GM23338 (cell line): ENCODE measurements at regions not wholly inside any gene's neighbourhood (a gene's known extent, or its start where the extent isn't known, plus 50 kb on each side); places are given as distances from the start of the nearest gene placed in this dataset.

Experiments
- ATAC-seq: fragments of 200-7000 bp; cut with Tn5 transposase; 3 replicates; pipeline ENCODE4 v1.9.1; 2020
- DNase-seq: peaks from one replicate; pipeline ENCODE4 v3.0.0-alpha.2; 2015; ENCODE audit warnings: low spot score
- H2AFZ ChIP-seq: fragments of 200-600 bp; sonication (generic); 2 replicates; pipeline ENCODE4 v1.8.0; 2016; ENCODE audit warnings: antibody characterized with exemption, mild to moderate bottlenecking, moderate library complexity
- H3F3A ChIP-seq: fragments of 200-600 bp; sonication (generic); replicated peaks from 2 replicates; pipeline ENCODE4 v1.8.0; 2017; ENCODE audit warnings: antibody characterized with exemption, mixed run types, low read depth
- H3K27ac ChIP-seq: fragments of 200-600 bp; sonication (generic); 2 replicates; pipeline ENCODE4 v1.6.1; 2016; ENCODE audit warnings: low read depth
- H3K27me3 ChIP-seq: fragments of 200-600 bp; sonication (generic); 2 replicates; pipeline ENCODE4 v1.8.0; 2016; ENCODE audit warnings: mild to moderate bottlenecking, mixed run types, moderate library complexity; ENCODE audit not compliant: insufficient read depth
- H3K36me3 ChIP-seq: fragments of 200-600 bp; sonication (generic); 2 replicates; pipeline ENCODE4 v1.8.0; 2016; ENCODE audit warnings: mild to moderate bottlenecking; ENCODE audit not compliant: insufficient read depth
- H3K4me1 ChIP-seq: fragments of 200-600 bp; sonication (generic); 2 replicates; pipeline ENCODE4 v1.8.0; 2016; ENCODE audit warnings: mild to moderate bottlenecking, moderate library complexity; ENCODE audit not compliant: insufficient read depth
- H3K4me2 ChIP-seq: fragments of 200-600 bp; sonication (generic); 2 replicates; pipeline ENCODE4 v1.7.1; 2017; ENCODE audit warnings: mixed run types
- H3K4me3 ChIP-seq: fragments of 200-600 bp; sonication (generic); 2 replicates; pipeline ENCODE4 v1.6.1; 2016; ENCODE audit warnings: mixed run types
- H3K79me2 ChIP-seq: fragments of 200-600 bp; sonication (generic); replicated peaks from 2 replicates; pipeline ENCODE4 v1.8.0; 2017; ENCODE audit warnings: mild to moderate bottlenecking; ENCODE audit not compliant: insufficient read depth
- H3K9me2 ChIP-seq: fragments of 200-600 bp; sonication (generic); 2 replicates; pipeline ENCODE4 v1.8.0; 2017; ENCODE audit not compliant: insufficient read depth
- H4K20me1 ChIP-seq: fragments of 200-600 bp; sonication (generic); replicated peaks from 2 replicates; pipeline ENCODE4 v1.8.0; 2017; ENCODE audit warnings: mild to moderate bottlenecking; ENCODE audit not compliant: insufficient read depth
- H3K27ac Mint-ChIP-seq: 2 replicates; pipeline ENCODE4 v1.8.0; 2020; ENCODE audit warnings: inconsistent platforms, mild to moderate bottlenecking, moderate library complexity, mixed read lengths
- H3K27me3 Mint-ChIP-seq: 3 replicates; pipeline ENCODE4 v1.8.0; 2022; ENCODE audit warnings: low read depth, mild to moderate bottlenecking, moderate library complexity, mixed read lengths, inconsistent platforms; ENCODE audit not compliant: insufficient read depth, poor library complexity
- H3K36me3 Mint-ChIP-seq: 3 replicates; pipeline ENCODE4 v1.8.0; 2021; ENCODE audit warnings: low read depth, mild to moderate bottlenecking, inconsistent platforms, moderate library complexity, mixed read lengths
- H3K4me1 Mint-ChIP-seq: 3 replicates; pipeline ENCODE4 v1.8.0; 2020; ENCODE audit warnings: mild to moderate bottlenecking, inconsistent platforms, mixed read lengths
- H3K4me3 Mint-ChIP-seq: 3 replicates; pipeline ENCODE4 v1.8.0; 2021; ENCODE audit warnings: moderate library complexity, mild to moderate bottlenecking, inconsistent platforms, mixed read lengths
- H3K9me3 Mint-ChIP-seq: 3 replicates; pipeline ENCODE4 v1.8.0; 2020; ENCODE audit warnings: moderate library complexity, mild to moderate bottlenecking, inconsistent platforms, mixed read lengths
- CREB1 ChIP-seq: fragments of 250-450 bp; sonication (Bioruptor Pico); IDR thresholded peaks from 2 replicates; pipeline ENCODE4 v1.5.0; 2020; ENCODE audit warnings: low read depth, mild to moderate bottlenecking, moderate library complexity
- CTCF ChIP-seq, 2 experiments: fragments of 200-600 bp in 1 of 2; sonication (generic) in 1 of 2; conservative IDR thresholded peaks; 2 replicates each; pipeline versions ENCODE4 v1.5.1 to v1.6.1; 2016 to 2017; ENCODE audit warnings: antibody characterized with exemption in 2 of 2, low read depth in 2 of 2, mild to moderate bottlenecking in 2 of 2, moderate library complexity in 1 of 2
- EZH2 ChIP-seq: fragments of 200-600 bp; sonication (generic); IDR thresholded peaks from one replicate; pipeline ENCODE4 v1.8.0; 2017; ENCODE audit warnings: antibody characterized with exemption, mild to moderate bottlenecking, low read depth; ENCODE audit not compliant: unreplicated experiment
- JUNB ChIP-seq: IDR thresholded peaks from one replicate; pipeline ENCODE4 v1.6.1; 2016; ENCODE audit warnings: antibody characterized with exemption; ENCODE audit not compliant: unreplicated experiment
- POLR2AphosphoS5 ChIP-seq: IDR thresholded peaks from 2 replicates; pipeline ENCODE4 v1.6.1; 2016; ENCODE audit warnings: antibody characterized with exemption, low read depth
- STAT1 ChIP-seq: IDR thresholded peaks from one replicate; pipeline ENCODE4 v1.6.1; 2016; ENCODE audit warnings: antibody characterized with exemption; ENCODE audit not compliant: unreplicated experiment
- ZNF114 ChIP-seq: fragments of 250-450 bp; sonication (Bioruptor Pico); IDR thresholded peaks from 2 replicates; pipeline ENCODE4 v1.5.0; 2020; ENCODE audit warnings: mild to moderate bottlenecking, moderate library complexity
- ZNF331 ChIP-seq: fragments of 250-450 bp; sonication (Bioruptor Pico); IDR thresholded peaks from 2 replicates; pipeline ENCODE4 v1.5.0; 2020; ENCODE audit warnings: low read depth, mild to moderate bottlenecking, moderate library complexity
- ZNF462 ChIP-seq: fragments of 250-450 bp; sonication (Bioruptor Pico); IDR thresholded peaks from 2 replicates; pipeline ENCODE4 v1.5.0; 2020; ENCODE audit warnings: mild to moderate bottlenecking, moderate library complexity
- TF ChIP-seq, protein P1 (sequence below): IDR thresholded peaks from one replicate; pipeline ENCODE4 v1.6.1; 2018; ENCODE audit warnings: antibody characterized with exemption; ENCODE audit not compliant: unreplicated experiment

- TF ChIP-seq, protein P1, sequence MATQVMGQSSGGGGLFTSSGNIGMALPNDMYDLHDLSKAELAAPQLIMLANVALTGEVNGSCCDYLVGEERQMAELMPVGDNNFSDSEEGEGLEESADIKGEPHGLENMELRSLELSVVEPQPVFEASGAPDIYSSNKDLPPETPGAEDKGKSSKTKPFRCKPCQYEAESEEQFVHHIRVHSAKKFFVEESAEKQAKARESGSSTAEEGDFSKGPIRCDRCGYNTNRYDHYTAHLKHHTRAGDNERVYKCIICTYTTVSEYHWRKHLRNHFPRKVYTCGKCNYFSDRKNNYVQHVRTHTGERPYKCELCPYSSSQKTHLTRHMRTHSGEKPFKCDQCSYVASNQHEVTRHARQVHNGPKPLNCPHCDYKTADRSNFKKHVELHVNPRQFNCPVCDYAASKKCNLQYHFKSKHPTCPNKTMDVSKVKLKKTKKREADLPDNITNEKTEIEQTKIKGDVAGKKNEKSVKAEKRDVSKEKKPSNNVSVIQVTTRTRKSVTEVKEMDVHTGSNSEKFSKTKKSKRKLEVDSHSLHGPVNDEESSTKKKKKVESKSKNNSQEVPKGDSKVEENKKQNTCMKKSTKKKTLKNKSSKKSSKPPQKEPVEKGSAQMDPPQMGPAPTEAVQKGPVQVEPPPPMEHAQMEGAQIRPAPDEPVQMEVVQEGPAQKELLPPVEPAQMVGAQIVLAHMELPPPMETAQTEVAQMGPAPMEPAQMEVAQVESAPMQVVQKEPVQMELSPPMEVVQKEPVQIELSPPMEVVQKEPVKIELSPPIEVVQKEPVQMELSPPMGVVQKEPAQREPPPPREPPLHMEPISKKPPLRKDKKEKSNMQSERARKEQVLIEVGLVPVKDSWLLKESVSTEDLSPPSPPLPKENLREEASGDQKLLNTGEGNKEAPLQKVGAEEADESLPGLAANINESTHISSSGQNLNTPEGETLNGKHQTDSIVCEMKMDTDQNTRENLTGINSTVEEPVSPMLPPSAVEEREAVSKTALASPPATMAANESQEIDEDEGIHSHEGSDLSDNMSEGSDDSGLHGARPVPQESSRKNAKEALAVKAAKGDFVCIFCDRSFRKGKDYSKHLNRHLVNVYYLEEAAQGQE, result no peak
- TF ChIP-seq CREB1 (CRISPR knock-in tag) (no peak), POLR2AphosphoS5 (no peak), CTCF (conservative IDR thresholded peaks at IDR 0.05; ENCODE audit: low read depth in 2 of 2) (no peak), ZNF331 (CRISPR knock-in tag) (no peak)
Observed at GRCh38 chrX:8313844-8314243, 142.8 kb upstream of the VCX2 start (continued).

- Histone ChIP-seq H4K20me1 (no peaks in the 10 kb centered on the region), H3K9me2 (no peaks in the 10 kb centered on the region), H3F3A (no peaks in the 10 kb centered on the region), H3K79me2 (no peaks in the 10 kb centered on the region), H3K27ac (no peak overlapping the region), H3K4me3 (no peak overlapping the region), H3K4me2 (no peak overlapping the region), H3K27me3 (no peaks in the 10 kb centered on the region), H3K36me3 (no peaks in the 10 kb centered on the region), H3K4me1 (peaks cover 14% of the 10 kb centered on the region), H2AFZ (no peak overlapping the region)
- Mint-ChIP-seq H3K4me3 (no peak overlapping the region), H3K27ac (no peak overlapping the region), H3K27me3 (no peaks in the 10 kb centered on the region), H3K4me1 (peaks cover 12% of the 10 kb centered on the region), H3K9me3 (no peaks in the 10 kb centered on the region), H3K36me3 (no peaks in the 10 kb centered on the region)
- no peak for DNase-seq
- ATAC-seq, result no peak
- TF ChIP-seq STAT1 (no peak), CREB1 (CRISPR knock-in tag) (no peak), CTCF (conservative IDR thresholded peaks at IDR 0.05; ENCODE audit: low read depth in 2 of 2) (no peak), JUNB (no peak), ZNF114 (CRISPR knock-in tag) (no peak), ZNF331 (CRISPR knock-in tag) (no peak), POLR2AphosphoS5 (no peak), EZH2 (no peak), ZNF462 (CRISPR knock-in tag) (no peak)
Observed at GRCh38 chrX:8314881-8315280, 143.8 kb upstream of the VCX2 start.
